Kasumi-1 (cell line): ENCODE measurements at regions not wholly inside any gene's neighbourhood (a gene's known extent, or its start where the extent isn't known, plus 50 kb on each side); places are given as distances from the start of the nearest gene placed in this dataset.

Experiments used
- DNase-seq, 2 experiments: peaks; one replicate each; lab custom pipeline; 2025; lab: John Stamatoyannopoulos, UW

GRCh38 chr9:78502566-78502965 lies 205.6 kb downstream of the PSAT1 start:
- no peak for DNase-seq

DNA sequence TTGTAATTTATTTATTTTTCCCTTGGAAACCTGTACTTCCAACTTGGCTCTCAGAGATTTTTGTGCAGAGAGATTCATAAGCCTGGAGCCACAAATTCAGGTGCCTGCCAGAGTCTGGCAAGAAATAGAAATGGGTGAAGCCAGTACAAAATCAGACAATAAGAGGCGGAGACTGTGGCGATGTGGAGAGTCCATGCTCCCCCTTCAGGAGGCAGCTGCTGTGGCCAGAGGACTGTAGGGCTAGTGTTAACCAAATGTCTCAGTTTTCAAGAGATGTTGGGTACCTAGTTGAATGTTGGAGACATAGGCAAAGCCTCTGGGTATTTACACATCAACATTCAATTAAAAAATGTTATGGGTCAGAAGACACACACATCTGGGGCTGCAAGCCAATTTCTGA lies 208.6 kb downstream of the PSAT1 start:
- no peak for DNase-seq

DNA sequence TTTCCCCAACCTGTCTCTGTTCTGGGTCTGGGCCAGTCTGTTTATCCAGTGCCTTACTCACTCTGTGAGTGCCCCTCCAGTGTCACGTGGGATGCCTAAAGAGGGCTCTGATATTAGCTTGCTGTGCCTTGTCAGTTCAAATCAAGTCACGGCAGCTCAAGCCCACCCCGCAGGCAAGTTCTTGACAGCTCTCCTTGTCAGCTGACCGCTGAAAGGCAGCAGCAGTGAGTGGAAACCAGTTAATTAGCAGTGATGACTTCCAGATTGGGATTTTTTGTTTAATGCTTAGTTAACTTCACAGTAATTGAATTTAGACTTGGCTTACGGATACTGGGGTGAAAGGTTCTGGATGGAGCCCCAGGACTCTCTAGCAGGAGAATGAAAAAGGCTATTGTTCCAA lies 210.1 kb downstream of the PSAT1 start:
- DNase-seq: no peak

DNA sequence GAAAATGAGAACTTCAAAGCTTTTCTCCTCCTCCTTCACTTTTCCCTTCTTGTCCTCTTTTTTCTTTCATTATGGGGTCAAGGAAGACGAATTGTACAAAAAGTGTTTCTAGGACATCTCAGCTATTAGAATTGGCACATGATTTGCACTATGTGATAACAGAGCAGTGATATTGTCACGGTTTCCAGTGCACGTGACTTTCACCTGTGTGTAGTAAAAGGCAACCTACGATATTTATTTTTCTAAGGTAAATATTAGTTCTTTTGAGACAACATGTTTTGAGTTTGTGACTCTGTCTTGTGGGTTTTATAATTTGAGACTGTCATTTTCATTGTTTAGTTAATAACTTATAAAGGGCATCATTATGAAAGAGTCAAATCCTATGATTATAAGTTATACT lies 213.1 kb downstream of the PSAT1 start:
- DNase-seq: no peak

DNA sequence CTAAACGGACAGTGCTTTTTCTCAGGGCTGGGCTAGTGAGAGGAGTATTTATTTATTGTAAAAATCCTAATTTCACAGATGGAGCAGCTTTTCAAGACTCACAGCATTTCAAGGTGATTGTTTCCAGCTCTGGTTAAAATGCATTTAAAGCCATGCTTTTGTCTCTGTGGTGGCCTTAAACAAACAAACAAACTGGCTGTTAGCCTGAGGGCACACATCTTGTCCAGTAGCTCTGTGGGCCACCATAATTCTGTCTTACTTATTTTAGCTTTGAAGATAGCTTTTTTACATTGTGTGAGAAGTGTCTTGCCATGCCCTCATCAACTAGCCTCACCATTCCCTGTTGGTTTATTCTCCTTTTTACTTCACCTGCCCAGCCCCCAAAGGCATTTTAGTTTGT lies 218.2 kb downstream of the PSAT1 start:
- DNase-seq: no peak

DNA sequence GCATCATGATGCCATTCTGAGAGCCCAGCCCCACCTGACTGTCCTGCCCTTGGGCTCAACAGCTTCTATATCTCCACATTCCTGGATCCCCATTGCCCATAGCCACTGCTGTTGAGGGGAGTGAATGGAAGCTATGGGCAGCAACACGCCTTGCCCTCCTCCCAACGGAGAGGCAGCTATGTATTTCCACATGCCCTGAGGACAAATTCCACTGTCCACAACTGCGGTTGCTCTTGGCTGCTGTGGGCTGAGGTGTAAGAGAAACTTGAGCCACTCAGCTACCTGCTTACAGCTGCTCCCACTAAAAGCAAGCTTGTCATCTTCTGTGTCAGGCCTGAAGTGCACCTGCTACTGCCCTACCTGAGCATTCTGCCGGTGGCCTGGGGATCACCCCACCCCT lies 222.9 kb downstream of the PSAT1 start:
- DNase-seq: no peak

DNA sequence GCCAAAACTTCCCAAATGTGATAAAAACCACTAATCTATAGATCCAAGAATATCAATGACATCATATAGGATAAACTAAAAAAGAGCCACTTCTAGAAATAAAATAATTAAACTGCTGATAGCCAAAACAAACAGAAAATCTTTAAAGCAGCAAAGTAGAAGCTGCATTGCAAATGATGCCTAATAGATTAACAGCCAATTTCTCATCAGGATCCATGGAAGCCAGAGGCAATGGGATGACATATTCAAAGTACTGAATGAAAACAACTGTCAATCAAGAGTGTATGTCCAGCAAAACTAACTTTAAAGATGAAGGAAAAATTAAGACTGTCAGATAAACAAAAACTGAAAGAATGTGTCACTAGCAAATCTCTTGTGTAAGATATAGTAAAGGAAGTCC lies 224.8 kb downstream of the PSAT1 start:
- no peak for DNase-seq

GRCh38 chr9:78525986-78526560 lies 229.1 kb downstream of the PSAT1 start:
- DNase-seq: no peak

DNA sequence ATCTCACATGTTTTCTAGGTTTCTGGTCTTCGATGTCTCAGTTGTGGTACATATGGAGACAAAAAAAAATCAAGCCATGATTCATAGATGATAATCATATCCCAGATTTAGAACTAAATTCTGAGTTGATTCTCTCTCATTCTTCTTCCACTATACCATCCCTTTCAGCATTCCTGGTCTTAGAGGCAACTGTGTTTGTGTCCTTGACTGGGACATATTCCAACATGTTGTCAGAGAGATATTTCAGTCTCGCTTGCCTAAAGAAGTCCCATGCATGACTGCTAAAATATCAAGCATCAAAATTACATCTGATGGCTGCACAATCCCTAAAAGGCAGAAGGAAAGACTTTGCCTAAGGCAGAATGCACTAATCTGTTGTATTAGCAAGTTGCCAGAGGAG lies 236.6 kb downstream of the PSAT1 start:
- no peak for DNase-seq

GRCh38 chr9:78539188-78539587 lies 242.3 kb downstream of the PSAT1 start:
- DNase-seq: no peak

- no peak for DNase-seq
Measured at GRCh38 chr9:78539904-78540303, 243.0 kb downstream of the PSAT1 start.

- DNase-seq: no peak
Measured at GRCh38 chr9:78541868-78542443, 245.0 kb downstream of the PSAT1 start.

- DNase-seq: no peak
Measured at GRCh38 chr9:78542491-78543181, 245.7 kb downstream of the PSAT1 start.

DNA sequence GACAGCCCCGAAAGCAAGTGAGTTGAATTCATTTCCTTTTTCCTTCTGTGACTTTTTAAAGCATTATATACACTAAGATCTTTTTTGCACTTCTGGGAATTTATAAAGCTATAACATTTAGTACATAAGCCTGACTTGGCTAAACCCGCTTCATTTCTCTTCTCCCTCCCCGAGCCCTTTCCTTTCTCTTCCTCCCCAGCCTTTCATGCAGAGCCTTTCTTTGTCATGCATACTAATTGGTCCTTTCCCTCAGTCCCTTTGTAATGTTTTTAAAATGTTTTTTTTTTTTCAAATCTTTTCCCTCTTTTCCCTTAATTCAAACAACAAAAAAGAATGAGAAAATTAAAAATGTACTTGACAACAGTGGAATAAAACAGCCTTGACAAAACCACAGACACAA lies 246.4 kb downstream of the PSAT1 start:
- no peak for DNase-seq

- DNase-seq: no peak
Measured at GRCh38 chr9:78544230-78544629, 247.3 kb downstream of the PSAT1 start.

- peak; percentile 62 for DNase-seq
Measured at GRCh38 chr9:78547831-78548230, 250.9 kb downstream of the PSAT1 start.

DNA sequence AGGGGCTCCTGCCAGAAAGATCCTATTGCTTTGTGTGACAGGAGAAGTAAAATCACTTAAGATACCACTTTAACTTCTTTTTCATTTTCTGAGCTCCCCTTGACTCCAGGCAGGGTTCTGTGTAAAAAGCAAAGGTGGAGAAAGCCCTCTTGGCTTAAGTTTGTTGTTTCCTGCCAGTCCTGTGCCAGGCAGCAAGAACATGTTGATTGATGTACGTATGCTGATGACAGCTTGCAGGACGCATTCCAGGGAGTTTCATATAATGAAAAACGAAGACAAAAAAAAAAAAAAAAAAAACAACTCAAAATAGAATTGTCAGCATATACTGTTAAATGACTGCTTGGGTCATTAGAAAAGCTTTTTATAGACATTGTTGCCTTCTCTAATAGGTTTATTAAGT lies 251.7 kb downstream of the PSAT1 start:
- DNase-seq: no peak

- no peak for DNase-seq
Measured at GRCh38 chr9:78549711-78550110, 252.8 kb downstream of the PSAT1 start.

DNA sequence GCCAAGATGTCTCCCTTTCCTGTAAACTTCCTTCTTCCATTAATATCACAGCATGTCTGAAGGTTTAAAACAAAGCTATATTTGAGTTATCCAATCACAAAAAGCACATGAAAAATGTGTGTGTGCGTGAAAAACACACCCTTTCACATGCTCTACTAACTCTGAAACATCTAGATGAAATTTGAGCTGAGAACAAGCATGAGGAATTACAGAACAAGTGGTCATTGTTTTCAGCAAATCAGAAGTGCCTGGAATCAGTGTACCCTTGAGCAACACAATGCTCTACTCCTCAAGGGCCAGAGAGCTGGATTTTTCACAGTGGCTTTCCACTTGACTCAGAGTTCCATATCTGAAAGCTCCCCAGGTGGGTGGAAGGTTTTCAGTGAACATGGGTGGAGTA lies 255.9 kb downstream of the PSAT1 start:
- DNase-seq: no peak

DNA sequence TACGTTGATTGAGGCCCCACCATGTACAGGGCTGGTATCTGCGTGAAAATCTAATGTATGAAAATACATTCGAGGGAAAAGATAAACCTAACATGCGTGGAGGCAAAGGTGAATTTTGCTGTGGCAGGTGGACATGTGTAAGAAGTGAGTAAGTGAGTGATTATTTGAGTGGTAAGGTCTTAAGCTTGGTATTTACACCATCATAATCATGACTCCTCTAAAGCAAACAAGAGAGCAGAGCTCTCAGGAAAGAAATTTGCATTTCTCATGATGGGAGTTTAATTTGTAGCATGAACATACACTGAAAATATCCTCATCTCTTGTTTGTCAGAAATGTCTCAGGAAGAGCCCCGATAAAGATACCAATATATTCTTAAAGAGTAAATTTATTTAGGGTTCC lies 260.6 kb downstream of the PSAT1 start:
- DNase-seq: no peak

DNA sequence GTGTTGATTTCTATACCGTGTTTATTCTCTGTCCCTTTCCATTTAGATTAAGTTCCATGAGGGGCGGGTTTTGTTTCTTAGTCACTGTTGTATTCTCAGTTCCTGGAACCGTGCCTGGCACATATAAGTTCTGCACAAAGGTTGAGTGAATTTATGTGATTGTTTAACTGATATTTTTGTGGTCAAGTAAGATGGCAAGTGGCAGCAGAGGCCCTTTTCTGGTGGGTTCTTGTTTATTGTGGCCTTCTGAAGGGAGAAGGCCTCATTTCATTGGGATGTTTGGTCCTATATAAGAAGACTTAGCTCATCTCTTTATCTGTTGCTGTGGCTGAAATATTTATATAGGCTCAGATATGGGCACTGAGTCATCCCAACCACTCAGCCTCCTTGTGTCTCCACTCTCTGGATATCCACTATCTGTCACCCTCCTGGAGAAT lies 262.5 kb downstream of the PSAT1 start:
- no peak for DNase-seq

- DNase-seq: no peak
Measured at GRCh38 chr9:78562021-78562420, 265.1 kb downstream of the PSAT1 start.

DNA sequence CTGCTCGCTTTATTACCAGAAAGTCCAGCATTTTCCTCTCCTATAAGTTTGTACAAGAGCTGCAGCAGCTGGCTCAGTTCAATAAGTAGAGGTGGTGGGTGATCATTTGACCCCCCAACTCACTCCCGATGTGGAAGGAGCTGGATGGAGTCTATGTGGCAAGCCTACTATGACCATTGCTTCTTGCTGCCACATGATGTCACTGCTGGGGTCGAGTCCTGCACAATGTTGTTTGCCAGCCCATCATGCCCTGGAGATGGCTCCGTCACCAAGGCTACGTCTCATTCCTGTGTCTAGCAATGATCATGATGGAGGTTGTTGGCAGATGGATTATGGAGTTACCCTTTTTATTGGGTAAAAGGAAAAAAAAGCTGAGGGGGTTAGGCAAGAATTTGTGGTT lies 266.3 kb downstream of the PSAT1 start:
- DNase-seq: no peak

DNA sequence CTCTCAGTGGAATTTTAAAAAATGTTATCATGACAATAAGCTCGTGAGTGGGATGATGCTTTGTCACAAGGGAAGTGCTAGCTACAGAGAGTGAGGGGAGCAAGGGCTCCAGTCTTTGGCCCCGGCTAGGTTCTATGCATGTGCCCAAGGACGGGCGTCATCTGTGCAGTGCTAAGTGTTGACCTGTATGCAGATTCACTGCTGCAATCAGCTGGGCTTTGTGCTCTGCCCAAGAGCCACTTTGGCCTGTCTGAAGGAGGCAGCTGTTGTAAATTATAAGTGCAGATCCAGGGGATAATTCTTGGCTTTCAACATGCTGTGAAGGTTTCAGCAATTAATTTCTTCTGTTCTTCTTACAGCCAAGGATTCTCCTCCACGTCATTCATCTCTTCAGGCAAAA lies 268.6 kb downstream of the PSAT1 start:
- DNase-seq: no peak
